ENCODE measurements at regions not wholly inside any gene's neighbourhood (a gene's known extent, or its start where the extent isn't known, plus 50 kb on each side); places are given as distances from the start of the nearest gene placed in this dataset.

GRCh38 chr12:25694072-25694471, 141.0 kb upstream of the LMNTD1 start:
- no peak for TF ChIP-seq MYC (IDR thresholded peaks at IDR 0.05; ENCODE audit: low read depth, low read length)
- no peak for TF ChIP-seq CTCF (IDR thresholded peaks at IDR 0.05; ENCODE audit: low read depth, low read length)
- TF ChIP-seq, protein P1, sequence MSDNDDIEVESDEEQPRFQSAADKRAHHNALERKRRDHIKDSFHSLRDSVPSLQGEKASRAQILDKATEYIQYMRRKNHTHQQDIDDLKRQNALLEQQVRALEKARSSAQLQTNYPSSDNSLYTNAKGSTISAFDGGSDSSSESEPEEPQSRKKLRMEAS (IDR thresholded peaks at IDR 0.05; ENCODE audit: low read depth, low read length): no peak
- no peak for TF ChIP-seq POLR2A (IDR thresholded peaks at IDR 0.05; ENCODE audit: extremely low read depth, insufficient read length)
- H3K4me3 ChIP-seq (ENCODE audit: low read depth, low read length): no peak overlapping the region
- no peak for DNase-seq (ENCODE audit: low read depth)

GRCh38 chr12:25695574-25695973, 142.5 kb upstream of the LMNTD1 start:
- no peak for DNase-seq (ENCODE audit: low read depth)
- no peak for TF ChIP-seq MYC (IDR thresholded peaks at IDR 0.05; ENCODE audit: low read depth, low read length)
- TF ChIP-seq POLR2A (IDR thresholded peaks at IDR 0.05; ENCODE audit: extremely low read depth, insufficient read length): no peak
- TF ChIP-seq, protein P1 (IDR thresholded peaks at IDR 0.05; ENCODE audit: low read depth, low read length): no peak
- no peak overlapping the region for H3K4me3 ChIP-seq (ENCODE audit: low read depth, low read length)

DNA sequence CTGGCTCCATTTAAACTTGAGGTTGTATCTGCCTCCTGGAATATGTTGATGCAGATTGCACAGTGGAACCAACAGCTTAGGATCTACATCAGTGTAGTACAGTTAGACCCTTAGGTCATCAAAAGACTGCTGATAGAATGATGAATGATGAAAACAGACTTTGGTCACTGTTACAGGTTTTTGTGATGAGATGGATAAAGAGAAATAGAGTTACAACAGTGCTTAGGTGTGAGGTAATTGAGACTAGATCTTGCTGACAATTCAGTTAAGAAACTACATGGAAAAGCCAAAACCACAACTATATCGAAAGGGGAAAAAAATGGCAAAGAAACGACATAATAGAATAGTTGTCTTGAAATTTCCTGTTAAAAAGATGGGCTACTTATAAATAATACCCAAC, 145.7 kb upstream of the LMNTD1 start:
- no peak for TF ChIP-seq CTCF (IDR thresholded peaks at IDR 0.05; ENCODE audit: low read depth, low read length)
- TF ChIP-seq POLR2A (IDR thresholded peaks at IDR 0.05; ENCODE audit: extremely low read depth, insufficient read length): no peak
- no peak for TF ChIP-seq MYC (IDR thresholded peaks at IDR 0.05; ENCODE audit: low read depth, low read length)
- TF ChIP-seq, protein P1 (IDR thresholded peaks at IDR 0.05; ENCODE audit: low read depth, low read length): no peak
- no peak for DNase-seq (ENCODE audit: low read depth)
- H3K4me3 ChIP-seq (ENCODE audit: low read depth, low read length): no peak overlapping the region

DNA sequence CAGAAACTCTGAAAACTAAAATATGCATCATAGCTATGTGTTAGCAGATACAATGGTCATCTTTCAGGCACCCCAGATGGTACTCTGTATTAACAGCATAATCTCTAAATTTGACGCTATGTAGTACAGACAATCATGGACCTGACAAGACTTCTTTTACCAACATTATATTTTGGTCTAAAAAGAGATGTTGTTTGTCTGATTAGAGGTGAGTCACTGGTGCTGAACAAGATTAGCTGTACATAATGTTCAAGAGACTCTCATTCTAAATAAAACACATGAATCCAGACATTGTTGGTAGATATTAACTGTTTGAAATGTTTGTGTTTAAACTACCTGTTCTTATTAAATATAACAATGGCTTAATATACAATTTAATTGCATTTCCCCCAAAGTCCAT, 146.4 kb upstream of the LMNTD1 start:
- TF ChIP-seq CTCF (IDR thresholded peaks at IDR 0.05; ENCODE audit: low read depth, low read length) (no peak), POLR2A (IDR thresholded peaks at IDR 0.05; ENCODE audit: extremely low read depth, insufficient read length) (no peak), MYC (IDR thresholded peaks at IDR 0.05; ENCODE audit: low read depth, low read length) (no peak)
- TF ChIP-seq, protein P1 (IDR thresholded peaks at IDR 0.05; ENCODE audit: low read depth, low read length): no peak
- no peak overlapping the region for H3K4me3 ChIP-seq (ENCODE audit: low read depth, low read length)
- DNase-seq (ENCODE audit: low read depth): no peak

- TF ChIP-seq POLR2A (IDR thresholded peaks at IDR 0.05; ENCODE audit: extremely low read depth, insufficient read length) (no peak), MYC (IDR thresholded peaks at IDR 0.05; ENCODE audit: low read depth, low read length) (no peak), CTCF (IDR thresholded peaks at IDR 0.05; ENCODE audit: low read depth, low read length) (no peak)
- TF ChIP-seq, protein P1 (IDR thresholded peaks at IDR 0.05; ENCODE audit: low read depth, low read length): no peak
- DNase-seq (ENCODE audit: low read depth): no peak
- H3K4me3 ChIP-seq (ENCODE audit: low read depth, low read length): no peak overlapping the region
Observed at GRCh38 chr12:25701290-25701689, 148.2 kb upstream of the LMNTD1 start.

DNA sequence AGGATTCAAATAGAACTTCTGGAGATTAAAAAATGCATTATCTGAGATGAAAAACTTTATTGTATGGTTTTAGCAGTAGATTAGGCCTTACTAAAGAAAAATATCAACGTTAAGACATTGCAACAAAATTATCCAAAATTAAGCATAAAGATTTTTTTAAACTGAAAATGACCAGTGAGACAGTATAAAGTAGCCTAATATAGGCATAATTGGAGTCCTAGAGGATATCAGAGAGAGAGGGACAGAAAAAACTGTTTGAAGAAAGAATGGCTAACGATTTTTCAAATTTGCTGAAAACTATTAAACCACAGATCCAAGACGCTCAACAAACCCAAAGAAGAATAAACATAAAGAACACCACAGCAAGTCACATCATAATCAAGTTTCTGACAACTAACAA, 149.5 kb upstream of the LMNTD1 start:
- TF ChIP-seq MYC (IDR thresholded peaks at IDR 0.05; ENCODE audit: low read depth, low read length): no peak
- TF ChIP-seq, protein P1 (IDR thresholded peaks at IDR 0.05; ENCODE audit: low read depth, low read length): no peak
- TF ChIP-seq CTCF (IDR thresholded peaks at IDR 0.05; ENCODE audit: low read depth, low read length): no peak
- no peak for TF ChIP-seq POLR2A (IDR thresholded peaks at IDR 0.05; ENCODE audit: extremely low read depth, insufficient read length)
- H3K4me3 ChIP-seq (ENCODE audit: low read depth, low read length): no peak overlapping the region
- DNase-seq (ENCODE audit: low read depth): no peak
